ENCODE measurements at regions not wholly inside any gene's neighbourhood (a gene's known extent, or its start where the extent isn't known, plus 50 kb on each side); places are given as distances from the start of the nearest gene placed in this dataset.

GRCh38 chr12:45549337-45549902 lies 180.1 kb upstream of the ARID2 start:
- DNase-seq (ENCODE audit: low read depth): no peak

GRCh38 chr12:45553204-45553603 lies 176.3 kb upstream of the ARID2 start:
- no peak for DNase-seq (ENCODE audit: low read depth)

GRCh38 chr12:45557016-45557415 lies 172.5 kb upstream of the ARID2 start:
- DNase-seq (ENCODE audit: low read depth): no peak

GRCh38 chr12:45558353-45558752 lies 171.2 kb upstream of the ARID2 start:
- no peak for DNase-seq (ENCODE audit: low read depth)

- no peak for DNase-seq (ENCODE audit: low read depth)
Measured at GRCh38 chr12:45559537-45559936, 170.0 kb upstream of the ARID2 start.

GRCh38 chr12:45560689-45561088 lies 168.8 kb upstream of the ARID2 start:
- DNase-seq (ENCODE audit: low read depth): no peak

- DNase-seq (ENCODE audit: low read depth): no peak
Measured at GRCh38 chr12:45561488-45561887, 168.0 kb upstream of the ARID2 start.

- DNase-seq (ENCODE audit: low read depth): no peak
Measured at GRCh38 chr12:45565590-45565989, 163.9 kb upstream of the ARID2 start.

GRCh38 chr12:45566257-45566656 lies 163.2 kb upstream of the ARID2 start:
- DNase-seq (ENCODE audit: low read depth): no peak

- no peak for DNase-seq (ENCODE audit: low read depth)
Measured at GRCh38 chr12:45568808-45569207, 160.7 kb upstream of the ARID2 start.

- no peak for DNase-seq (ENCODE audit: low read depth)
Measured at GRCh38 chr12:45570501-45570900, 159.0 kb upstream of the ARID2 start.

GRCh38 chr12:45572114-45572513 lies 157.4 kb upstream of the ARID2 start:
- DNase-seq (ENCODE audit: low read depth): no peak

- no peak for DNase-seq (ENCODE audit: low read depth)
Measured at GRCh38 chr12:45575417-45575816, 154.1 kb upstream of the ARID2 start.

GRCh38 chr12:45575823-45576475 lies 153.6 kb upstream of the ARID2 start:
- DNase-seq (ENCODE audit: low read depth): no peak

GRCh38 chr12:45577844-45578399 lies 151.6 kb upstream of the ARID2 start:
- no peak for DNase-seq (ENCODE audit: low read depth)

- no peak for DNase-seq (ENCODE audit: low read depth)
Measured at GRCh38 chr12:45580356-45580969, 149.0 kb upstream of the ARID2 start.

GRCh38 chr12:45581112-45581511 lies 148.4 kb upstream of the ARID2 start:
- DNase-seq (ENCODE audit: low read depth): no peak

GRCh38 chr12:45582536-45582935 lies 147.0 kb upstream of the ARID2 start:
- no peak for DNase-seq (ENCODE audit: low read depth)

- DNase-seq (ENCODE audit: low read depth): no peak
Measured at GRCh38 chr12:45582986-45583659, 146.4 kb upstream of the ARID2 start.

- no peak for DNase-seq (ENCODE audit: low read depth)
Measured at GRCh38 chr12:45584336-45584735, 145.2 kb upstream of the ARID2 start.

GRCh38 chr12:45585522-45586230 lies 143.8 kb upstream of the ARID2 start:
- no peak for DNase-seq (ENCODE audit: low read depth)

- no peak for DNase-seq (ENCODE audit: low read depth)
Measured at GRCh38 chr12:45586486-45586885, 143.0 kb upstream of the ARID2 start.

Measured in activated T-helper 9 cell treated with anti-CD3 and anti-CD28 coated beads, Interleukin-2, amount 50 U/mL, for 16 hours (primary cell).